CD14-positive monocyte (primary cell): ENCODE measurements at regions not wholly inside any gene's neighbourhood (a gene's known extent, or its start where the extent isn't known, plus 50 kb on each side); places are given as distances from the start of the nearest gene placed in this dataset.

Experiments
- DNase-seq, 3 donors: peaks; one replicate each; pipeline ENCODE4 v3.0.0-alpha.2; 2011 to 2022
- H2AFZ ChIP-seq: 2 replicates; pipeline ENCODE4 v1.6.0; 2012; ENCODE audit warnings: mild to moderate bottlenecking, low read depth, low read length, inconsistent platforms; ENCODE audit not compliant: insufficient read depth, poor library complexity, severe bottlenecking
- H3K27ac ChIP-seq, 2 donors: 1 replicate in 1 of 2; 2 replicates in 1 of 2; pipeline ENCODE4 v1.5.1; 2012 to 2013; ENCODE audit warnings: low read length in 2 of 2, control low read depth in 1 of 2, inconsistent platforms in 1 of 2, low read depth in 1 of 2, mild to moderate bottlenecking in 1 of 2
- H3K27me3 ChIP-seq, 2 donors: one replicate each; pipeline versions ENCODE4 v1.6.0 to v1.6.1; 2011 to 2013; ENCODE audit warnings: low read length in 2 of 2; ENCODE audit not compliant: control insufficient read depth in 2 of 2, insufficient read depth in 2 of 2
- H3K36me3 ChIP-seq, 2 donors: replicated peaks in 1 of 2; 1 replicate in 1 of 2; 2 replicates in 1 of 2; pipeline versions ENCODE4 v1.5.1 to v1.6.1; 2012 to 2013; ENCODE audit warnings: low read length in 2 of 2, control low read depth in 1 of 2, inconsistent platforms in 1 of 2, mild to moderate bottlenecking in 1 of 2; ENCODE audit not compliant: insufficient read depth in 2 of 2, control insufficient read depth in 1 of 2
- H3K4me1 ChIP-seq, 2 donors: 1 replicate in 1 of 2; 2 replicates in 1 of 2; pipeline versions ENCODE4 v1.5.1 to v1.6.1; 2012 to 2013; ENCODE audit warnings: low read length in 2 of 2, control low read depth in 1 of 2, inconsistent platforms in 1 of 2, mild to moderate bottlenecking in 1 of 2, moderate library complexity in 1 of 2; ENCODE audit not compliant: insufficient read depth in 2 of 2, control insufficient read depth in 1 of 2
- H3K4me2 ChIP-seq: replicated peaks from 2 replicates; pipeline ENCODE3; 2012; ENCODE audit warnings: low read length, moderate library complexity, mild to moderate bottlenecking; ENCODE audit not compliant: poor library complexity, severe bottlenecking; ENCODE audit errors: extremely low read depth
- H3K4me3 ChIP-seq, 3 experiments: fragments of 200-600 bp in 1 of 3; sonication (generic) in 1 of 3; replicated peaks in 1 of 3; 1 replicate in 2 of 3; 2 replicates in 1 of 3; pipeline ENCODE4 v1.5.1; 2011 to 2013; ENCODE audit warnings: low read length in 3 of 3, mild to moderate bottlenecking in 3 of 3, control low read depth in 2 of 3, low read depth in 2 of 3, inconsistent platforms in 1 of 3, moderate library complexity in 1 of 3
- H3K79me2 ChIP-seq: 2 replicates; pipeline ENCODE4 v1.6.0; 2012; ENCODE audit warnings: mild to moderate bottlenecking, control low read depth, inconsistent platforms, low read length, moderate library complexity; ENCODE audit not compliant: insufficient read depth
- H3K9ac ChIP-seq: 2 replicates; pipeline ENCODE4 v1.6.0; 2017; ENCODE audit warnings: low read length, mild to moderate bottlenecking; ENCODE audit not compliant: insufficient read depth, poor library complexity, severe bottlenecking
- H3K9me3 ChIP-seq, 2 donors: replicated peaks in 1 of 2; 1 replicate in 1 of 2; 2 replicates in 1 of 2; pipeline versions ENCODE4 v1.5.1 to v1.6.1; 2012 to 2013; ENCODE audit warnings: low read length in 2 of 2, control low read depth in 1 of 2; ENCODE audit not compliant: control insufficient read depth in 1 of 2, insufficient read depth in 1 of 2
- H4K20me1 ChIP-seq: 2 replicates; pipeline ENCODE4 v1.6.0; 2012; ENCODE audit warnings: mild to moderate bottlenecking, low read length, control low read depth, moderate library complexity; ENCODE audit not compliant: insufficient read depth
- H3K27ac Mint-ChIP-seq, 7 donors: one replicate each; pipeline ENCODE4 v1.8.0; 2020; ENCODE audit warnings: mild to moderate bottlenecking in 7 of 7, mixed read lengths in 7 of 7, moderate library complexity in 6 of 7, inconsistent platforms in 2 of 7
- H3K27me3 Mint-ChIP-seq, 3 donors: one replicate each; pipeline ENCODE4 v1.8.0; 2021 to 2022; ENCODE audit warnings: low read depth in 3 of 3, mild to moderate bottlenecking in 3 of 3, mixed read lengths in 3 of 3, moderate library complexity in 3 of 3, inconsistent platforms in 1 of 3
- H3K36me3 Mint-ChIP-seq, 2 donors: one replicate each; pipeline ENCODE4 v1.8.0; 2020; ENCODE audit warnings: mixed read lengths in 2 of 2, inconsistent platforms in 1 of 2, mild to moderate bottlenecking in 1 of 2
- H3K4me1 Mint-ChIP-seq: one replicate; pipeline ENCODE4 v1.8.0; 2020; ENCODE audit warnings: mild to moderate bottlenecking, mixed read lengths
- H3K4me3 Mint-ChIP-seq, 2 donors: one replicate each; pipeline ENCODE4 v1.8.0; 2020; ENCODE audit warnings: mild to moderate bottlenecking in 2 of 2, mixed read lengths in 2 of 2, moderate library complexity in 1 of 2
- H3K9me3 Mint-ChIP-seq, 7 donors: one replicate each; pipeline ENCODE4 v1.8.0; 2020 to 2022; ENCODE audit warnings: mixed read lengths in 7 of 7, mild to moderate bottlenecking in 6 of 7, moderate library complexity in 6 of 7, inconsistent platforms in 2 of 7
- CTCF ChIP-seq: fragments of 200-600 bp; IDR thresholded peaks from one replicate; pipeline ENCODE4 v1.8.0; 2022; ENCODE audit warnings: antibody characterized with exemption, mild to moderate bottlenecking
- WGBS: methylation state at CpG from one replicate; pipeline ENCODE4 v1.1.5; 2013; ENCODE audit warnings: missing lambda C conversion rate; ENCODE audit not compliant: insufficient coverage; 5-methylcytosine and 5-hydroxymethylcytosine counted together
- intact Hi-C, 2 donors: fragments of 100-400 bp; cut with micrococcal nuclease; formaldehyde crosslinking; loops; one replicate each; pipeline versions ENCODE4 v1.15.0 to v1.15.1; 2023

DNA sequence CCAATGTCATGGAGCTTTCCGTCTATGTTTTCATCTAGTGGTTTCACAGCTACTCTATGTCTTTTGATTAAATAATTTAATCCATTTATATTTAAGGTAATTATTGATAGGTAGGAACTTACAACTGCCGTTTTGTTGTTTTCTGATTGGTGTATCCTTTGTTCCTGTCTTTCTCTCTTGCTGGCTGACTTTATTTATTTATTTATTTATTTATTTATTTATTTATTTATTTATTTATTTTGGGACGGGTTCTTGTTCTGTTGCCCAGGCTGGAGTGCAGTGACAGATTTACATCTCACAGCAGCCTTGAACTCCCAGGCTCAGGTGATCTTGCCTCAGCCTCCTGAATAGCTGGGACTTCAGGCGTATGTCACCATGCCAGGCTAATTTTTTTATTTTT, 299.2 kb upstream of the COL8A1 start:
- no peaks in the 10 kb centered on the region for H3K36me3 Mint-ChIP-seq
- H3K27me3 Mint-ChIP-seq, result no peaks in the 10 kb centered on the region
- Histone ChIP-seq H3K4me3 (no peak overlapping the region), H3K36me3 (no peaks in the 10 kb centered on the region), H3K27ac (no peak overlapping the region), H3K79me2 (no peaks in the 10 kb centered on the region), H2AFZ (no peak overlapping the region), H3K4me1 (no peaks in the 10 kb centered on the region), H3K4me2 (no peak overlapping the region), H3K9ac (no peak overlapping the region), H3K27me3 (no peaks in the 10 kb centered on the region), H3K9me3 (no peaks in the 10 kb centered on the region), H4K20me1 (no peaks in the 10 kb centered on the region)
- intact Hi-C loops, result no loop called here
- no peak overlapping the region for H3K27ac Mint-ChIP-seq
- DNase-seq, result no peak
- H3K4me1 Mint-ChIP-seq, result no peaks in the 10 kb centered on the region
- H3K4me3 Mint-ChIP-seq, result no peak overlapping the region
- H3K9me3 Mint-ChIP-seq, result peaks cover 0 to 5% (median 0%) of the 10 kb centered on the region in 7 donors
- no CpG with 5 or more reads among the region's 4 CpGs for WGBS
- TF ChIP-seq CTCF, result no peak

GRCh38 chr3:99332718-99333117, 305.7 kb upstream of the COL8A1 start:
- Mint-ChIP-seq H3K4me1 (no peaks in the 10 kb centered on the region), H3K36me3 (no peaks in the 10 kb centered on the region), H3K27me3 (no peaks in the 10 kb centered on the region), H3K4me3 (no peak overlapping the region), H3K27ac (no peak overlapping the region), H3K9me3 (peaks cover 0 to 3% (median 0%) of the 10 kb centered on the region in 7 donors)
- intact Hi-C loops, result no loop called here
- Histone ChIP-seq H4K20me1 (no peaks in the 10 kb centered on the region), H2AFZ (no peak overlapping the region), H3K27ac (no peak overlapping the region), H3K4me1 (no peaks in the 10 kb centered on the region), H3K4me2 (no peak overlapping the region), H3K79me2 (no peaks in the 10 kb centered on the region), H3K27me3 (no peaks in the 10 kb centered on the region), H3K9me3 (no peaks in the 10 kb centered on the region), H3K36me3 (no peaks in the 10 kb centered on the region), H3K4me3 (no peak overlapping the region), H3K9ac (no peak overlapping the region)
- no peak for DNase-seq
- TF ChIP-seq CTCF, result no peak
- WGBS, result 60% methylated on average over 1 of the region's 3 CpGs
